Sigmoid colon (tissue), 4 donors: ENCODE measurements at regions not wholly inside any gene's neighbourhood (a gene's known extent, or its start where the extent isn't known, plus 50 kb on each side); places are given as distances from the start of the nearest gene placed in this dataset.
"Not testable (repeated sequence)": the region's sequence is repeated elsewhere in the genome, so short reads cannot be mapped to it uniquely, and the experiment has no call there.

ENCODE experiments used
- CTCF ChIP-seq, 4 experiments: fragments of 450-650 bp in 3 of 4; fragments of 200-600 bp in 1 of 4; IDR thresholded peaks; one replicate each; pipeline ENCODE4 v1.5.1; 2016 to 2019; ENCODE audit warnings: antibody characterized with exemption in 4 of 4, mild to moderate bottlenecking in 3 of 4, moderate library complexity in 2 of 4
- POLR2A ChIP-seq, 2 donors: fragments of 450-650 bp; IDR thresholded peaks; one replicate each; pipeline ENCODE4 v1.6.1; 2016; ENCODE audit warnings: antibody characterized with exemption in 2 of 2, mild to moderate bottlenecking in 2 of 2, moderate library complexity in 2 of 2
- POLR2AphosphoS5 ChIP-seq, 4 donors: sonication (generic); formaldehyde crosslinking; IDR thresholded peaks; one replicate each; pipeline ENCODE4 v1.6.1; 2017; ENCODE audit warnings: antibody characterized with exemption in 4 of 4

- TF ChIP-seq POLR2AphosphoS5, POLR2A, CTCF (IDR thresholded peaks at IDR 0.05): not testable (repeated sequence)
Observed at GRCh38 chr17:5930555-5930954, 139.6 kb upstream of the WSCD1 start.
